DMS53 treated with DMSO at 0.1 percent for 48 hours (cell line): ENCODE measurements at regions not wholly inside any gene's neighbourhood (a gene's known extent, or its start where the extent isn't known, plus 50 kb on each side); places are given as distances from the start of the nearest gene placed in this dataset.
"Not testable (repeated sequence)": the region's sequence is repeated elsewhere in the genome, so short reads cannot be mapped to it uniquely, and the experiment has no call there.

Experiments used
- DNase-seq: peaks from one replicate; lab custom pipeline; 2025; ENCODE audit not compliant: unreplicated experiment; lab: John Stamatoyannopoulos, UW

DNA sequence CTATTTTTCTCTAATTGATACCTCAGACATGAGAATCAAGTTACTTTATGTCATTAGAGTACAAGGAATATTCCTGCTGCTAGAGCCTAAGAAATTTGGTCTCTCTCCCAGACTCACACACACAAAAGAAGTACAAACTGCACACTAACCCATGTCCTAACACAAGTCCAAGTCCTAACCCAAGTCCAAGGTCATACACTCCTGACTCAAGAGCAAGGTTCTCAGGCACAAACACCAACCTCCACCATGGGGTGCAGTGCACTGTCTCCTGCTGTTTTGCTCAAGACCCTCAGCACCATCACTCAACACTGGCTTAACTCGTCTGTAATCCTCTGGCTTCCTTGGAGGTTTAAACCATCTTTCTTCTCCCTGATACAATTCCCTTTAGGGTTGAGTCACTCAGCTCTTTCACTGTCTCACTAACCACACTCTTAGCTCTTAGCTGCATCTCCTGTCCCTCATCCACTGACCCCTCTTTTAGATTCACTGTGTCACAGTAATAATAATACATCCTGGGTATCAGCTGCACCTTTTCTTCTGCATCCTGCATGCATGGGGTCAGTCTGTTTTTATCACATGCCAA lies 129.8 kb downstream of the BCL2L11 start:
- DNase-seq, result no peak

GRCh38 chr2:111251711-111252110 lies 131.0 kb downstream of the BCL2L11 start:
- no peak for DNase-seq

GRCh38 chr2:111252436-111252835 lies 131.7 kb downstream of the BCL2L11 start:
- no peak for DNase-seq

DNA sequence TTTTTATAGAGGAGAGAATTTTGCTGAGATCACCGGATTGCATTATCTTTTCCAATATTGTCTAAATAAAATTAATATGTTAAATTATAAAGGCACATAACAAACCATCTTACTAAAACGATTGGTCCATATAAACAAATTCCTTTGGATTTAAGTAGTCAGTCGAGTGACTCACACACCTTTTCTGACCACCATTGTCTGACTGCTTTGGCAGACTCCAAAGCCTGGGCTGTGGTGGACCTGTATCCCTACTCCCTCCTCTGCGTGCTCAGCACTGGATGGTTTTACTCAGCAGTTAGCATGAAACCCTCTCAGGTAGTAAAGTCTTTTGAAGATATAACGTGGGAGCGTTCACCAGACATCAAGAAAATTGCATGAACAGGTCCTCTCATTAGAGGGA lies 134.2 kb downstream of the BCL2L11 start:
- DNase-seq, result not testable (repeated sequence)

DNA sequence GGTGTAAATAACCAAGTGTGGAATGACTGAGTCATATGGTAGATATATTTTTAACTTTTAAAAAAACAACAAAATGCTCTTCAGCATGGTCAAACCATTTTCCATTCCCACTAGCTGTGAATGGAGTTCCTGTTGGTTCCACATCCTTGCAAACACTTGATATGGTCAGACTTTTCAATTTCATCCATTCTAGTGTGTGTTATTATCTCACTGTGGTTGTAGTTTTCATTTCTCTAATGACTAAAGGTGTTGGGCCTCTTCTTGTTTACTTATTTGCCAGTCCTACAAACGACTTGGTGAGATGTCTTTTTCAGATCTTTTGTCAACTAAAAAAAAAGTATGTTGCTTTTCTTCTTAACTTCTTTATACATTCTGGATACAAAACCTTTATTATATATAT lies 135.9 kb downstream of the BCL2L11 start:
- DNase-seq, result not testable (repeated sequence)

- DNase-seq, result not testable (repeated sequence)
Observed at GRCh38 chr2:111257607-111258006, 136.9 kb downstream of the BCL2L11 start.

GRCh38 chr2:111258318-111258717 lies 137.6 kb downstream of the BCL2L11 start:
- not testable (repeated sequence) for DNase-seq

- not testable (repeated sequence) for DNase-seq
Observed at GRCh38 chr2:111262627-111263379, 142.1 kb downstream of the BCL2L11 start.

- not testable (repeated sequence) for DNase-seq
Observed at GRCh38 chr2:111263380-111264017, 142.8 kb downstream of the BCL2L11 start.

DNA sequence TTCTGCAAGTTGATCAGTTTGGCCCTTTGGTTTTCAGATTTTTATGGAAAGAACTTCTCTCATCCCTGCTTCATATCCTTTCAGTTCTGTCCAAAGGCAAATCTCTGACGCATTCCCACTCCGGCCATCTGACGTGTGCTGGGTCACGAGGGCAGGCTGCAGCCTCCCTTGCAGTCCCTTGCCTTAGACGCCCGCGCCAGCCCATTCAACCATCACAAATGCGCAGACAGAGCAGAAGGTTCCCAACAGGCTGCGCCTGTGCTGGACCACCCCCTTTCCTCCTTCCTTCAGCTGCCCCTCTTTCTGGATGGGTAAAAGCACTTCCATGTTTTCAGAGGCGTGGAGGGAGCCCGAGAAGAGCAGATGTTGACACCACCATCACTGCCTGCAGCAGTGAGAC lies 144.2 kb downstream of the BCL2L11 start:
- DNase-seq, result not testable (repeated sequence)

DNA sequence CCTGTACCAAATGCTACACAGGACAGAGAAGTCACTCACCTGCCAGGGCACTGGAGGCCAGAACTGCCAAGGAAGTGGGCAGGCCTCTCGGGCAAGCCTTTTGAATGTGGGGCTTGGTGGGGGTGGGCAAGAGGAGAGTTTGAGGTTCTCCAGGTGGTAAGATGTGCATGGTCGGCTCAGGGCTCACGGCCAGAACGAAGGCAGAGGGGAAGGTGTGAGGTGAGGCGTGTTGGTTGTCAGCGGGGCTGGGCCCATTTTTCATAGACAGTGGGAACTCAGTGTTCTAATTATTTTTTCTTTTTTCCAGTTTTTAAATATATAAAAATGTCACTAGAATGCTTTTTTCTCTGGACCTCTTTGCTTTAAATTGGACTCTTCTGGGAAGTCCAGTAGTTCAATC lies 145.8 kb downstream of the BCL2L11 start:
- DNase-seq, result not testable (repeated sequence)

DNA sequence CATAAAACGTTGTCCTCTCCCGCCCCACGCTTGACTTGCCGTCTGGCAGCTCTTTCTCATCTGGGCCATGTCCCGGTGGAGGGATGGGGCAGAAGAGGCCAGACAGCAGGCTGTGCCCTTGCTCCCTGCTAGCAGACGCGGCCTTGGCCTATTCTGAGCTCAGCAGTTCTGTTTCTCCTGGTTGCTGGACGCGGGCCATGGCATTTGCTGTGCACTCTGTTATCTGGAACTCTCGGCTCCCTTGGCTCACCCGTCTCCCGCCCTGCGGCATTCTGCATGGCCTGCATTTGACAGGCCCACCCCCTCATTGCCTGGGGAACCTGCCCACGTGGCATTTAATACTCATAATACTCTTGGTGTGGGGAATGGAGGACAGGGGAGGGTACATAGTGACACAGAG lies 146.3 kb downstream of the BCL2L11 start:
- DNase-seq, result not testable (repeated sequence)

- not testable (repeated sequence) for DNase-seq
Observed at GRCh38 chr2:111269761-111270323, 149.1 kb downstream of the BCL2L11 start.

DNA sequence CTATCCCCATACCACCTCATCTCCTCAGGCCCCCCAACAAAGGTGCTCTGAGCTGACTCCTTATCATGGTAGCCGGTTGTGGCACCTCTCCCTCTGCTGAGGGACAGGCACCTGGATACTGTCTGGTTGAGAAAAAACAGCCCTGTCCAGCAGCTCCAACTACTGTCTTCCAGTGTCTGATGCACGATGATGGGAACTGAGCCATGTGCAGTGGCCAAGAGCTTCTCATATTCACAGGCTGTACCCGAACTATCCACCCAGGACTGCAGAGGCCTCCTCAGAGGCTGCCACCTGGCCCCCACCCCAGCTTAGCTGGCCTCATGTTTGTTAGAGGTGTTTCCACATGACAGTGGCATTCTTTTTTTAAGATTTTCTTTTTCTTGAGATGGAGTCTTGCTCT lies 149.9 kb downstream of the BCL2L11 start:
- not testable (repeated sequence) for DNase-seq

DNA sequence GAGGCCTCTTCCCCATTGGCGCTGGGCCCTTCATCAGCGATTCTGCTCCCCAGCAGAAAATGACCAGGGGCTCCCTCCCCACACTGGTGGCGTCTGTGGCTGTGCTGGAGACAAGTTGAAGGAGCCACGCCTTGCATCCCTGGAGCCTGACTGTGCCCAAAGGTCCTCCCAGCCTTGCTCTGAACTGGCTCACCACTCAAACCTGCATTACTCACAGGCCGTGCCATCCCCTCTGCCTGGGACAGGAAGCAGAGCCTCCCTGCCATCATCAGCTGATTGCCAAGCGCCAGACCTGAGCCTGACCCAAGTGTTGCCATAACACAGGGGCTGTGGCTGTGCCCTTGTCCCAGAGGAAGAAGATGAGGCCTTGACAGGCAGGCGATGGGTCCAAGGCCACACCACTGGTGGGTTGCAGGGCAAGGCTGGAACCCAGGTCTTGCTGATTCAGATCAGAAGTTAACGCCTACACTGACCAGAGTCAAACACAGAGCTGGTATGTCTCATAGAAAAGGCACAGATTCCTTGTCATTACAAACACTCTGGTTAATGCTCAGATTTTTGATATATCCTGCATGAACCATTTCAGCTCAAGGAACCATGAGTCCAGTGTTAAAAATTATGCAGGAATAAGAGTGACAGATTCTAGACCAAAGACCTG lies 151.1 kb downstream of the BCL2L11 start:
- DNase-seq, result not testable (repeated sequence)

GRCh38 chr2:111273007-111273406 lies 152.3 kb downstream of the BCL2L11 start:
- DNase-seq, result not testable (repeated sequence)

- DNase-seq, result not testable (repeated sequence)
Observed at GRCh38 chr2:111275047-111275853, 154.5 kb downstream of the BCL2L11 start.

- not testable (repeated sequence) for DNase-seq
Observed at GRCh38 chr2:111275854-111276171, 155.1 kb downstream of the BCL2L11 start.

DNA sequence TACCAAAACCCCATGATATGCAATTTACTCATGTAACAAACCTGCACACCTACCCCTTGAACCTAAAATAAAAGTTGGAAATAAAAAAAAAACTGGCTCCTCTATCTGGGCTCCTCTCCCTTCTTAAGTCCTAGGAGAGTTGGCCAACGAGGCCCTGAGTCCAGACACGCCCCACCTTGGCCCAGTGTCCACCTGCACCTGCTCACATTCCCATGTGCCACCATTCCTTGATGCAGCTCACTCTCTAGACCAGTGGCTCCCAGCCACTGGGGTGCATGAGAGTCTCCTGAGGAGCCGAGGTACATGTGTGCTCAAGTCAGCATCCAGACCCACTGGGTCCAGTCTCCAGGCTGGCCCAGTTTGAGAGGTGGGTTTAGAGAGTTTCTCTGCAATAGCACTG lies 157.4 kb downstream of the BCL2L11 start:
- not testable (repeated sequence) for DNase-seq

- DNase-seq, result not testable (repeated sequence)
Observed at GRCh38 chr2:111280709-111281286, 160.1 kb downstream of the BCL2L11 start.
